ENCODE measurements at regions not wholly inside any gene's neighbourhood (a gene's known extent, or its start where the extent isn't known, plus 50 kb on each side); places are given as distances from the start of the nearest gene placed in this dataset.
A peak's percentile ranks its signal among the peaks of the same experiment; 100 is the strongest.
"Not testable (repeated sequence)": the region's sequence is repeated elsewhere in the genome, so short reads cannot be mapped to it uniquely, and the experiment has no call there.

GRCh38 chr6:101013612-101014195 lies 132.6 kb upstream of the ASCC3 start:
- DNase-seq (ENCODE audit: low spot score), result no peak

GRCh38 chr6:101015541-101015940 lies 134.4 kb upstream of the ASCC3 start:
- no peak for DNase-seq (ENCODE audit: low spot score)

GRCh38 chr6:101016163-101016562 lies 135.0 kb upstream of the ASCC3 start:
- no peak for DNase-seq (ENCODE audit: low spot score)

GRCh38 chr6:101018157-101018556 lies 137.0 kb upstream of the ASCC3 start:
- DNase-seq (ENCODE audit: low spot score), result no peak

- DNase-seq (ENCODE audit: low spot score), result no peak
Measured at GRCh38 chr6:101021504-101021903, 140.4 kb upstream of the ASCC3 start.

- no peak for DNase-seq (ENCODE audit: low spot score)
Measured at GRCh38 chr6:101042966-101043365, 161.8 kb upstream of the ASCC3 start.

GRCh38 chr6:101058296-101058695 lies 177.2 kb upstream of the ASCC3 start:
- DNase-seq (ENCODE audit: low spot score), result no peak

- no peak for DNase-seq (ENCODE audit: low spot score)
Measured at GRCh38 chr6:101066481-101066880, 185.4 kb upstream of the ASCC3 start.

GRCh38 chr6:101069191-101069795 lies 188.2 kb upstream of the ASCC3 start:
- no peak for DNase-seq (ENCODE audit: low spot score)

GRCh38 chr6:101070044-101070608 lies 189.0 kb upstream of the ASCC3 start:
- DNase-seq (ENCODE audit: low spot score), result no peak

- no peak for DNase-seq (ENCODE audit: low spot score)
Measured at GRCh38 chr6:101077344-101077743, 196.2 kb upstream of the ASCC3 start.

GRCh38 chr6:101079696-101080270 lies 198.7 kb upstream of the ASCC3 start:
- no peak for DNase-seq (ENCODE audit: low spot score)

- DNase-seq (ENCODE audit: low spot score), result no peak
Measured at GRCh38 chr6:101080597-101080996, 199.5 kb upstream of the ASCC3 start.

GRCh38 chr6:101083533-101084175 lies 202.5 kb upstream of the ASCC3 start:
- DNase-seq (ENCODE audit: low spot score), result peak; percentile 63

GRCh38 chr6:101085327-101085726 lies 204.2 kb upstream of the ASCC3 start:
- DNase-seq (ENCODE audit: low spot score), result no peak

- DNase-seq (ENCODE audit: low spot score), result no peak
Measured at GRCh38 chr6:101086473-101086872, 205.3 kb upstream of the ASCC3 start.

- DNase-seq (ENCODE audit: low spot score), result no peak
Measured at GRCh38 chr6:101088594-101088993, 207.5 kb upstream of the ASCC3 start.

GRCh38 chr6:101089640-101090039 lies 208.5 kb upstream of the ASCC3 start:
- no peak for DNase-seq (ENCODE audit: low spot score)

- DNase-seq (ENCODE audit: low spot score), result no peak
Measured at GRCh38 chr6:101090281-101090680, 209.2 kb upstream of the ASCC3 start.

- not testable (repeated sequence) for DNase-seq (ENCODE audit: low spot score)
Measured at GRCh38 chr6:101098605-101099004, 217.5 kb upstream of the ASCC3 start.

GRCh38 chr6:101102702-101103101 lies 221.6 kb upstream of the ASCC3 start:
- DNase-seq (ENCODE audit: low spot score), result no peak

- DNase-seq (ENCODE audit: low spot score), result peak; percentile 2
Measured at GRCh38 chr6:101108286-101108685, 227.2 kb upstream of the ASCC3 start.

GRCh38 chr6:101110814-101111213 lies 229.7 kb upstream of the ASCC3 start:
- DNase-seq (ENCODE audit: low spot score), result no peak

Data from kidney tubule cell (primary cell).